HG02571 (cell line): ENCODE measurements at regions not wholly inside any gene's neighbourhood (a gene's known extent, or its start where the extent isn't known, plus 50 kb on each side); places are given as distances from the start of the nearest gene placed in this dataset.

Source experiments
- ATAC-seq: cut with Tn5 transposase; IDR thresholded peaks from one replicate; pipeline ENCODE4 v1.9.1; 2021; ENCODE audit warnings: mild to moderate bottlenecking, moderate library complexity; ENCODE audit not compliant: unreplicated experiment

DNA sequence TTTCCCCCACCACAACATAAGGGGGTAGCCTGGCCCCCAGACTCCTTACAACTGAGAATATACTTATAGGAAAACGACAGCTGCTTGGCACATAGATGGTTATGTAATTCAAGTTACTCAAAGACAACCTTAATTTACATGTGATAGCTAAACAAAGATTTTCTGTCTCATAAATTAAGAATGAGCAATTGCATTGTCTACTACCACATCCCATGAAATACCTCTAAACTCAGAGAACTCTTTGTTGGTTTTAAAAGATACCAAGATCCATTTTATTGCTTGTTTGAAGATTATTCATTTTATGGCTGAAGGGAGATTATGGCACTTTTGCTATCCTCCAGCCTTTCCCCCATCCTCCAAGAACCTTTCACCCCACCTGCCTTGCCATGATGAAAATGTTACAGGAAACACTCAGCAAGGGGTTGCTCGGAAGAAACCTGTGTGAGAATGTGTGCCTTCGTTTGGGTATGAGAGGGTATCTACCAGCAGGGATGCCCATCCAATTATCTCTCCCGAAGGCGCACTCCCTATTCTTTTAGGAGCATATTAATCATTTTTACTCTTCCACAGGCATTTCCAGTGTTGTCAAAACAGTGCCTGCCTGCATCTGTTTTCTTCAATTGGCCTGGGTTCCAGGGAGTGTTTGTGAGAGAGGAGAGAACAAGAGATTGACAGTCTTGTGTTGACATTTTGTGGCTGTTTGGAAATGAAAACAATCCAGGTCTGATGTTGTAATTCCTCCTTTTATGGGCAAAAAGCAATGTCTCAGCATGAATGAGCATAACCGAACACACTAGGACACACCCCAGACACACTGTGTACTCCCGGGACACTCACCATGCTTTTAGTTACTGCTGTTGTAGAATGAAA lies 208.0 kb upstream of the ANKRD55 start:
- no peak for ATAC-seq

DNA sequence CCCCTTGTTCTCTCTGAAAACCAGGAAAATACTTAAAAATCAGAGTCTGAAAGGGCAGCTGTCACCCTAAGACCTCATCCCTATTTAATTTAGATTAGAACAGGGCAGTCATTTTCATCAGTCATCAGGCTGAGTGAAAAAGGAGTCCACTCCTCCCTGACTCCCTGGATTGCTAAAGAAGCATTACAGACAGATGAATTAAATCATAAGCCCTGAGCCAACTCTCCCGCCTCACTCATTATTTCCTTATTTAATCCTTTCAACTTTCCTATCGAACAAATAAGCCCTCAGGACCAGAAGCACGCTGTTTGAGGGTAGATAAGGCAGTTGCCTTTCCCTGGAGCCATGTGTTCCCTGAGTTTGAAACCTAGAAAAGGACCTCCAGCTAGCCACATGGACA lies 201.9 kb upstream of the ANKRD55 start:
- ATAC-seq = no peak

DNA sequence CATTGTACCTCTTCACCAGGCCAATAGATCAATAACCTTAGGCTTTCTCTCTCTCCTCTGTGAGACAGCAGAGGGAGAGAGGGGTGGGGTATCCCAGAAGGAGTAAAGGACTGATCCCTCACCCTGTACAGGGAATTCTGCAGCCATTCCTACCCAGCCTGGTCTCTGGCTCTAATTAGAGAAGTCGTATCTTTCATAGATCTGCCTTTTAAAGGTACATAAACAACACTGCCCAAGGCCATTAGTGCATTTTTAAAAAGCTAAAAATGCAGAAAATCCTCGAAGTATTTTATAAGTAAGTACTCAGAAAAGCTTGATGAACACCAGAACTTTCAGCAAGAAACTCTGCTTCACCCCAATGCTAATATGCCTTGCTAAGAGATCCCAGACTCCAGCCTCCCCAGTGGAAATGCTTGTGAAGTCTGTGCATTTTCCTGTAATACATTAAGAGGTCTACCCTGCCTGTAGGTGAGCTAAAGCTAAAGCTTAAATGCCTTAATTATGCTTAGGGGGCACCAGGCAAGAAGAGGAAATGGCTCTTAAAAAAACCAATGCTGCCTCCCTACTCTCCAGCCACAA lies 200.0 kb upstream of the ANKRD55 start:
- ATAC-seq = no peak

DNA sequence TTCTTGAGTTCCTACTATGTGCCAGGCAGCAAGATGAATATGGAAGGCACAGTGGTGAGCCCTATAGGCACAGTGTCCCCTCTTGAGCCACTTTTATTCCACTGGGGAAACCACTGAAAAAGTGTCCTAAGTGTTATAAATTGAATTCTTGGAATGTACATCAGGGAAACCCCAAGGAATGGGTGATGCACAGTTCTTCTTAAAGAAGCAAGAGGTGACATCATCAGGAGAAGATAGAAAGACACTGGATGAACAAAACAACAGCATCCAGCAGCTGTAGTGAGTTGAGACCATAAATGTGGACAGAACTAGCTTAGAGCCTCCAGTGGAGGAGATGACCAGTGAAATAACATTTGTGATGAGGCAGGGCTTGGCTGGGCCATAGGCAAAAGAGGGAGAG lies 199.2 kb upstream of the ANKRD55 start:
- no peak for ATAC-seq

DNA sequence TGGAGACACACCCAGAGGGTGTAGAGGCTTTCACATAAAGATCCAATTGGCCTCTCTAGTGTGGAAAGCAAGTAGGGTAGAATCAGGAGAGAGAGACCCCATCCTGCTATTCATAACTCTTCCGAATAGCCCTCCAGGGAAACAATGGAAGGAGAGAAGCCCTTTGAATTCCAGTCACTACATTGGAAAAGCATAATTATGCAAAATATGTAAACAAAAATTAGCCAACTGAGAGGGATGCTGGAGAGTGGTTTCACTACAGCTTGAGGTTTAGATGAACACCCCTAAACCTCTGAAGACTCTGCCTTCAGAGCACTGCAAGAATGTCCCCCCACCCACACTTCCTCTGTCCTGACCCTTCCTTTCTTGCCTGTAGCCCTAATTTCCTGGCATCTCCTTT lies 197.3 kb upstream of the ANKRD55 start:
- ATAC-seq = no peak

DNA sequence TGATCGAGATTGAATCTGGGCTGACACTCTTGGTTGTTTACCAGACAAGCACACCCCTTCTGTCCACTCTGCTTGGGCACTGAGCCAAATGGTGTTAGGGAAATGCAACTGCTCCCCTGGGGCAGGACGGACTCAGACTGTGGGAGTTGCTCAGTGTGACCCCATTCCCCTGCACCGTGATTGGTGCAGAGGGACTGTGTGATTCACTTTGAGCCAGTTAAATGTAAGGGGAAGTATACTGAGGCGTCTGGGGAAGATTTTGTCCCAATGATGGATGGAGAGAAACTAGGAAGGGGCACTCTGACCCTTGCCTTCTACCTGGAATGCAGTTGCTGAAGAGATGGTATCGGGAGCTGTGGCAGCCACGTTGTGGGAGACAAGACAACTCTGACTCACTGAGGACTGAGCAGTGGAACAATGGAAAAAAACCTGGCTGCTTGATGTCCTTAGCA lies 196.0 kb upstream of the ANKRD55 start:
- ATAC-seq = no peak

DNA sequence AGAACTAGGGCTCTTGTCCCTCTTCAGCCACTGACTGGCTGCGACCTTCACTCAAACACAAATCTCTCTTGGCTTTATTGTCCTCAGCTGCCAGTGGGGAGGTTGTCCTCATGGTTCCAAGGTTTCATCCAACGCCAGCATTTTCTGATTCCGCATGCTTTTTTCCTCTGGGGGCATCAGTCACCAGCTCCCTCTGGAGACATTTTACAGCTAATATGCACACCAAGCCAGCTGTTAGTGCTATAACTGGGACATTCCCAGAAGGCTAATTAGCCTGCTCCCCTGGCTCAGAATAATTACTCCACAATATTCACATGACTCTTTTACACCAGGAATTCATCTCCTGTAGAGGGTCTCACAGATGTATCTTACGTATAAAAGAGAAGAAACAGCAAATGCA lies 193.6 kb upstream of the ANKRD55 start:
- ATAC-seq = no peak

DNA sequence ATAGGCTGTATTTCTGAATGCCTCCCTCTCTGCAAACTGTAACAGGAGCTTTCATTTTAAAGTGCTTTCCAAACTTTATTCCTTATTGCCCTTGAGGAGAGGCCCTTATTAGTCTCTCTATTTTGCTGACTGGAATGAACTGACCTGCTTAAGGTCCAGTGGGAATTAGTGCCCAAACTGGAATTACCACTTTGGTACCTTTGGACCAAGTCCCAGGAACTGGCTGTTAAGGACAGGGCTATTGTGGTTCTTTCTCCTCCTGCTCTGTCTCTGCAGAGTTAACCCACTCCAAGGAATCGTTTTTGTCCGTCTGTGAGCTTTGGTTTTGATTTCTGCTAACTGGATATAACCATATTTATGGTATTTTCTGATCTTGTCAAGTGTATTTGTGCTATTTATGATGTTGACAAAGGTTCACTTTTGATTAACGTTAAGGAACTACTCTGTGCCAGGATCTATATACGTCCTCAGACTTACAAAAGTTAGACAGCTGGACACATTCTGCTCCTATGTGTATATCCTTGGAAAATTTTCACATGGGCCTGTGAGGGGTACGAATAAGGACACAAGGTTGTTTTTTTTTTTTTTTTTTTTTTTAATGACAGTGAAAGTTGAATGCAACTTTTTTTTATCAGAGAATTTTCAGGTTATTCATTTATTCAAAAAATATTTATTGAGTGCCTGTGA lies 189.1 kb upstream of the ANKRD55 start:
- no peak for ATAC-seq

DNA sequence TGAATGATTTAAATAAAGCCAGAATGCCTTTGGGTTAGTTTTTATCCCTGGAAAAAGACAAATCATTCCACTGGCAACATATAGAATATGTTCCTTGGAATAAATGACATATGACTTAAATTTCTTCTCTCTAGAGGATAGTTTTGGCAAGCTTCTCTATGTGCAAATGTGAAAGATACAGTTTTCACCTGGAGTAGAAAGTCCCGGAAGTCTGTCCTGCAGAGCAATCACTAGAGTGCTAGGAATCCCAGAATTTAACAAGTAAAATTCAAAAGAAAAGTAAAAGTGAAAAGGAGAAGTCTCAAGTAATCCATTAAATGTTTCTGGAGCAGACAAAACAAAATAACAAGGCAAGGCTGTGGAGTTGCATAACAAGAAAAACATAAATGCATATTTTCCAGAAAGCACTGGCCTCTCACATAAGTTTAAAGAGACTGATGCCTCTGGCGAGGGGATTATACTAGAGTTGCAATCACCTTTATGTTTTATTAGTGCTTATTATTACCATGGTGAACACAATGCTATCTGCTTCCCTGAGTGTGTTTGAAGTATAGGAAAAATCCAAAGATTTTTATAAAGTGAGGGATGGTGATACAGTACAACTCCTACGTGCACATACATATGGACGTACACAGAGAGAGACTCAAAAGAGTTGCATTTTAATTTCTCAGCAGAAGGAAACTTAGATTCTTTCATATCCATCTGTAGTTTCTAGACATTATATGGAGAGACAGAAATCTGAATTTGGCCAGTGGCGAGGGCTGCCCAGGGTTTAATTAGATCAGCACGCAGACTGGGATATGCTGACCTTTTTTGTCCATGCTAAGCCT lies 188.3 kb upstream of the ANKRD55 start:
- no peak for ATAC-seq

DNA sequence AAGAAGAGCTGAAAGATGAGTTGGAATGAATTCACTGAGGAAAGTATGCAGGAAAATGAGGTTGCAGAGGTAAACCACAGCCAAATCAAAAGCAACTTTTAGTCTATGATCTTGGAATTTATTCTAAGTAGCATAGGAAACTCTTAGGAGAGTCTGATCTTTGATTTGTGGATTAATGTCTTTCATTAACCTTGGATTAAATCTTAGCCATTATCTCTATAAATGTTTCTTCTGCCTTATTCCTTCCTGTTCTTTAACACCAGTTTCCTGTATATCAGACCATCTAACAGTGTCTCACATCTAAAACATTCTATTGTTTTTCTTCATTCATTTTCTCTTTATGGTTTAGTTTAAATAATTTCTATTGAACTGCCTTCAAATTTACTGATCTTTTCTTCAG lies 187.2 kb upstream of the ANKRD55 start:
- ATAC-seq = no peak

DNA sequence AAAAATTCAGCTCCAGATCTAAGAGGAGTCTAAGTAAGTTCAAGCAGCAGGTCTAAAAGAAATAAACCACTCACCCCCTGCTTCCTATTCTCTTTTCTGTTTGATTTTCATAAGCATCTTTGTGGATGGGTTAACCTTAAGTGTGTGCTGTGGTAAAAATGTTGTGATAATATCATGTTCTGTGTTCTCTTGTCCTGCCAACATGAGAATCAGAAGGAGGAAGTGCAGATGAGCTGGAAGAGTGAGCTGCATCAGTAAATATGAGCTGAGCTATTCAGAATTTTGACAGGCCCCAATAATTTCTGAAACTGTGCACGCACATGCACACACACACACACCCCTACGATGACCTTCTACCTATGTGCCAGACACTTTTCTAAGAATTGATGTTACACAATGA lies 186.5 kb upstream of the ANKRD55 start:
- no peak for ATAC-seq

DNA sequence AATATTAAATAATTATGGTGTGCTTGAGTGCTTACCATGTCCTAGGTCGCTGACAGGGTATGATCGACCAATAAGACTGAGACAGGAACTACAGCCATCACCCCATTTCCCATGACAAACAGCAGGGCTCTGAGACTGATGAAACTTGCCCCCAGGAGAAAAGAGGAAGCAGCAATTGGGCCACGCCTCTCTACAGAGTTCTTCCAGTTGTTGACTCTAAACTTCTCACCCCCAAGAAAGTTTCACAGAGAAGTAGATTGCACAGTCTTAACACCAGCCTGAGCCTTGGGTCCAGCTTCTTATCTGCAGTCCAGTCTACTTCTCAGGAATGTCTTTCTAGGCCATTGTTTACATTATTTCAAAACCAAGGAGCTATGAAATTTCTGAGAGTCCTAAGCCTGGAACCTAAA lies 182.2 kb upstream of the ANKRD55 start:
- ATAC-seq = peak; percentile 83

DNA sequence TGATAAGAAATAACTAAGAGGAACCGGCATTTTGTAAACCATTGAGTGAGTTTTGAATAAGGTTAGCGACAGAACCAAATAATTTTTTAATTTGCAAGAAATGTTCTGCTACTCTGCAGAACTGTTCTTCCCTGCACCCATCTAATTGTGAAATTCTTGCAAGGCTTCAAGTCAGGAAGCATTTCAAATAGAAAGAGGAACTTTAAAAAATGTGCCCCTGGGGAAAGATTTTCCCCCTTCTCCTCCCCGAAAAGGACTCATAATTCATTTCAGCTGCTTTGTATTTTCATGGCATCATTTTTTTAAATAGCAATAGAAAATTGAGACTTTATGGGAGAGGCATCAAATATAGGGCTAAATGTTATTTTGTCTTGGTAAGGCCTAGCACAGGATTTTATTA lies 180.9 kb upstream of the ANKRD55 start:
- no peak for ATAC-seq

DNA sequence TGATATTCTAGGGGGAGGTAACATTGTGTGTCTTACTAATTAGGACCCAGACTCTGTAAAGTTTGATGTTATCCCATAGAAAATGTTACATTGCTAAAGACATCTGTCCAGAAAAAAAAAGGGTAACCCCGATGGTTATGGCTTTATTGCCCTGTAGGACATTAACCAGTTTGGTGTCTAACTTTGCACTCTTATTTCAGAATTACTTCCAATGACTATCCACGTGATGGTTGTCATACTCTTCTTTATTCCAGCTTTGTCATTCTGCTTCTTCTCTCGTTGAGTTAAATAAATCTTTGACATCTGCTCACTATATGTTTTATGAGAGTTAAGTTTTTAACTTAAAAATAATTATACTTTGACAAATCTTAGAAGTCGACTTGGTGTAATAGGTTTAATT lies 180.4 kb upstream of the ANKRD55 start:
- ATAC-seq = no peak

DNA sequence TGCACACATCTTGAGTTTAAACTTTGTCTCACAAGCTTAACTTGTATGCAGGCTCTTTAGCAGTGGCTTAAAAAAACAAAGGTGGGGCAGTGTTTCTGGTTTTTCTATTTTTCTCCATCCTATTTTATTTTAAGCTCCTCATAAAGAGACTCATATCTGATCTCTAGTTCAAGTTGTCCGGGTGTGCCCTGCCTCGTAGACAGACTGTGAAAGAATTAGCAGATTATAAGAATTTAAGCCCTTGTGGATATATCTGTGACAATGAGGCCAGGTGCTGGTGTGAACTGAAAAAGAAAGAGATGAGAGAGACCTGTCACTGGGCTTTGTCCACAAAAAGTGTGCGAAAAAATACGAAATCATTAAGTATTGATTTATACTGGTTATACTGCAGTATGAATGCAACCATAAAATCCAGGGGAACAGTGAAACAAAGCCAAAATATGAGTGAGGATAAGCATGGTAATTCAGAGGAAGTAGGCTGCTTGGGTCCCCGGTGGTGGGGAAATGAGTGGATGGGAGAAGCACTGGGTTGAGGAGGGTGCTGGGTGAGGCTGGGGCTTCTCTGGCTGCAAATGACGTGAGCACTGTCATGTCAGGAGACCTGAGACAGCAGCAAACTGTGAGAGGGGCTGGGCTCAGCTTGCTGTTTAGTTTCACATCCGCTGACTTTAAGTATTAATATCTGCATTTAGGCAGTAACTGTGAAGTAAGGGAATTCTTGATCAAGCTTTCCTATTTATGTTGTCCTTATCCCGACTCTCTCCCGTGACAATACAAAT lies 179.7 kb upstream of the ANKRD55 start:
- ATAC-seq = peak; percentile 85

DNA sequence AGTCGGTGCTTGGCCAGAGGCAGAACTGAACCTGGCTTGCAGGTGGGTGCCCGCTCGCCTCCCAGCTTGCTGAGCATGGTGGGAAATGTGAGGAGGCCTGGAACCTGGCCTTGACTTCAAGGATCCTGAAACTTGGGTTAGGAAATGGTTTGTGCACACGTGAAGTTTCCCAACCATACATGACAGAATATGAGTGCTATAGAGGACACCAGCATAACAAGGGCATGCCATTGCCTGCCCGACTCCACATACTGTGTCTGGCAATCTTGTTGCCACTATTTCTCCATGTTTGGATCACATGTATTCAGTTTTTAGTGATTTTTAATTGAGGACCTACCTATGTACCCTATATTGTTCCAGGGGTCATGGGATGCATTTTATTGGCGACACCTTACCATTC lies 177.6 kb upstream of the ANKRD55 start:
- no peak for ATAC-seq

DNA sequence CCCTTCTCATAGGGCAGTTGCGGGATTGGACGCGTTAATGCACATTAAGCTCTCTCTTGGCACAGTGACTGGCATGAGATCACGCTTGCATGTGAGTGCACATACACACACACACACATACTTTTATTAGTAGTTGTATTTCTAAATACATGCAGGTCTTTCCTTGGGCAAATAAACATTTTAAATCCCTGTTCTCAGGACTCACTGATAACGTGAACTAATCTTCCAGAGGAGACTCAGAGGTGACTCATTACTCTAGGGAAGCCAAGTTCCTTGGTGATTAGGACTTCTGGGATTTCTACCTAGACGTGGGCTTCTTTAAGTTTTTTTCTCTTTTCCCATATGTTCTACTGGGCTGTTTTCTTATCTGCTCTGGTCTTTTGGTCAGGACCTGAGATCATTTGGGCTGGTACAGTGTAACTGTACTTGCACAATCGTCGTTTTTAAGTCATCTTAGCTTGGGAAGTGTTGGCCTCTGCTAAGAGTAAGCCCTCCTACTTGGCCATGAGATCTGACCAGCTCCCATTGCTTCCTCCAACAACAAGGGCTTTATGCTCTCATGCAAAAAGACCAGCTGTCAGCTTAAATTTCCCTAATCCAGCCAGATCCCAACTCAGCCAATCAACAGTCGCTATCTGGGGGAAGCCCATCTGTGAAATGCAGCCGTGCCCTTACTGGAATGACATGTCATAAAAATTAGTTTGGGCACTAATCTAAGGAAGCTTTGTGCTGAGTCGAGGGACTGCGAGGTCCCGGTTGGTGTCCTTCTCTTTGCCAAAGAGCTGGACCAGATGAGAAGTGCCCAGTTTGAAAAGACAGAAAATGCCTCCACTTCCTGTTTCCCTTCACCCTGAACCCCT lies 176.4 kb upstream of the ANKRD55 start:
- ATAC-seq = no peak

DNA sequence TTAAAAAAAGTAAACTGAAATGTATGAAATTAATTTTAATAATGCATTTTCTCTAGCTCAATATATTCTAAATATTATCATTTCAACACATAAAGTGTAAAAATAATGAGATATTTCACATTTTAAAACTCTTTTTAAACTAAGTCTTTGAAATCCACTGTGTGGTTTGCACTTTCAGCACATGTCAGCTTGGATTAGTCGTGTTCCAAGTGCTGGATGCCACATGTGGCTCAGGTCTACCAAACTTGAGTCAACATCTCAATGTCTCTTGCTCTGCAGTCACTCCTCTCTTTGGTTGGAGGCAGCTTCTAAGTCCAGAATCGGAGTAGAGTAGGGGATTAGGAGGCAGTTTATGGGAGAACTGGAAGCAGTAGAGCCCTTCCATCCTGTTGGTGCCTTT lies 173.7 kb upstream of the ANKRD55 start:
- no peak for ATAC-seq

DNA sequence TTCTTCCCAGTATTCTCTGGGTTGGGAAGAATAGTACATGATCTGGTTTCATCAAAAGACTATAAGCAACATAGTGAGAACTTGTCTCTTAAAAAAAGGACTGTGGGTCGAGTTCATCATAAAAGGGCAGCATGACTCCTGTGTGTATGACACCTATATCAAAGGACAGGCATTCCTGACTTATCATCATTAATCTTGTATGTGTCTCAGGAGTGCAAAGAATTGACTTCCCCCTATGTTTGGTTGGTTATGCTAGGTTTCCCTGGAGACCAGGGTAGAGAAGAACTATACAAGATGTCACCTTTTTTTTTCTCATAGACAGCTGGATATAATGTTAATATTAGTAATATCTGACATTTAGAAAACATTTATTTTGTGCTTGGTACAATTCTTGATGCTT lies 173.1 kb upstream of the ANKRD55 start:
- ATAC-seq = no peak
